H9 (cell line): ENCODE measurements at regions not wholly inside any gene's neighbourhood (a gene's known extent, or its start where the extent isn't known, plus 50 kb on each side); places are given as distances from the start of the nearest gene placed in this dataset.

ENCODE experiments used
- DNase-seq: peaks from one replicate; pipeline ENCODE4 v3.0.0-alpha.2; 2017
- H2AFZ ChIP-seq: one replicate; pipeline ENCODE4 v1.6.1; 2013; ENCODE audit warnings: mild to moderate bottlenecking, low read length, control low read depth, moderate library complexity
- H2AK5ac ChIP-seq: 2 replicates; pipeline ENCODE4 v1.6.1; 2013; ENCODE audit warnings: low read length, control low read depth, mixed read lengths; ENCODE audit not compliant: insufficient read length
- H2BK120ac ChIP-seq: one replicate; pipeline ENCODE4 v1.6.1; 2013; ENCODE audit warnings: low read depth, mild to moderate bottlenecking, low read length, control low read depth, inconsistent platforms; ENCODE audit not compliant: poor library complexity, severe bottlenecking
- H2BK12ac ChIP-seq: 2 replicates; pipeline ENCODE4 v1.6.1; 2013; ENCODE audit warnings: low read length, control low read depth, mixed read lengths, low read depth; ENCODE audit not compliant: insufficient read length
- H2BK15ac ChIP-seq: 2 replicates; pipeline ENCODE4 v1.6.1; 2013; ENCODE audit warnings: low read depth, low read length, control low read depth
- H2BK20ac ChIP-seq: one replicate; pipeline ENCODE4 v1.6.1; 2013; ENCODE audit warnings: low read depth, mild to moderate bottlenecking, low read length, control low read depth, inconsistent platforms; ENCODE audit not compliant: poor library complexity, severe bottlenecking
- H2BK5ac ChIP-seq: 2 replicates; pipeline ENCODE4 v1.6.1; 2013; ENCODE audit warnings: low read length, control low read depth, mixed read lengths; ENCODE audit not compliant: insufficient read length
- H3K14ac ChIP-seq: 2 replicates; pipeline ENCODE4 v1.6.1; 2013; ENCODE audit warnings: low read length, control low read depth; ENCODE audit not compliant: insufficient read depth
- H3K18ac ChIP-seq: 2 replicates; pipeline ENCODE4 v1.6.1; 2013; ENCODE audit warnings: low read depth, mild to moderate bottlenecking, mixed read lengths, low read length, control low read depth; ENCODE audit not compliant: insufficient read length
- H3K23ac ChIP-seq: 2 replicates; pipeline ENCODE4 v1.6.1; 2013; ENCODE audit warnings: low read length, control low read depth, mixed read lengths, low read depth; ENCODE audit not compliant: insufficient read length
- H3K23me2 ChIP-seq: 2 replicates; pipeline ENCODE4 v1.6.1; 2013; ENCODE audit warnings: low read depth, mild to moderate bottlenecking, mixed read lengths, low read length, control low read depth; ENCODE audit not compliant: insufficient read length, poor library complexity, severe bottlenecking
- H3K27ac ChIP-seq: 2 replicates; pipeline ENCODE4 v1.5.1; 2013; ENCODE audit warnings: low read length, control low read depth, mixed read lengths, low read depth; ENCODE audit not compliant: insufficient read length
- H3K27me3 ChIP-seq: 2 replicates; pipeline ENCODE4 v1.6.1; 2013; ENCODE audit warnings: low read length, control low read depth, inconsistent platforms; ENCODE audit not compliant: insufficient read depth
- H3K4ac ChIP-seq: 2 replicates; pipeline ENCODE4 v1.6.1; 2013; ENCODE audit warnings: low read depth, mild to moderate bottlenecking, control low read depth, inconsistent platforms, low read length, moderate library complexity
- H3K4me1 ChIP-seq: 2 replicates; pipeline ENCODE4 v1.6.1; 2013; ENCODE audit warnings: low read length, control low read depth, inconsistent platforms; ENCODE audit not compliant: insufficient read depth
- H3K4me2 ChIP-seq: 2 replicates; pipeline ENCODE4 v1.6.1; 2013; ENCODE audit warnings: low read length, control low read depth, mixed read lengths; ENCODE audit not compliant: insufficient read length, insufficient read depth
- H3K56ac ChIP-seq: 2 replicates; pipeline ENCODE4 v1.6.1; 2013; ENCODE audit warnings: low read depth, mild to moderate bottlenecking, mixed read lengths, low read length, control low read depth; ENCODE audit not compliant: insufficient read length
- H3K79me1 ChIP-seq: 2 replicates; pipeline ENCODE4 v1.6.1; 2013; ENCODE audit warnings: low read depth, mild to moderate bottlenecking, moderate library complexity, low read length, control low read depth, inconsistent platforms; ENCODE audit not compliant: insufficient read depth, poor library complexity, severe bottlenecking
- H3K79me2 ChIP-seq: 2 replicates; pipeline ENCODE4 v1.6.1; 2013; ENCODE audit warnings: low read length, control low read depth, inconsistent platforms; ENCODE audit not compliant: insufficient read depth
- H3K9ac ChIP-seq: 2 replicates; pipeline ENCODE4 v1.6.1; 2013; ENCODE audit warnings: low read length, control low read depth, mixed read lengths; ENCODE audit not compliant: insufficient read length; ENCODE audit errors: extremely low read depth
- H3K9me3 ChIP-seq: one replicate; pipeline ENCODE4 v1.6.1; 2013; ENCODE audit warnings: low read depth, low read length, inconsistent platforms; ENCODE audit not compliant: control insufficient read depth
- H3T11ph ChIP-seq: one replicate; pipeline ENCODE4 v1.6.1; 2013; ENCODE audit warnings: mild to moderate bottlenecking, low read length, control low read depth, inconsistent platforms
- H4K20me1 ChIP-seq: one replicate; pipeline ENCODE4 v1.6.1; 2013; ENCODE audit not compliant: control insufficient read depth, insufficient read length, insufficient read depth
- H4K5ac ChIP-seq: 2 replicates; pipeline ENCODE4 v1.6.1; 2013; ENCODE audit warnings: low read depth, mild to moderate bottlenecking, mixed read lengths, low read length, control low read depth; ENCODE audit not compliant: insufficient read length
- H4K8ac ChIP-seq: replicated peaks from 2 replicates; pipeline ENCODE4 v1.6.1; 2013; ENCODE audit warnings: low read length, control low read depth, mixed read lengths, low read depth; ENCODE audit not compliant: insufficient read length
- H4K91ac ChIP-seq: 2 replicates; pipeline ENCODE4 v1.6.1; 2013; ENCODE audit warnings: low read depth, mild to moderate bottlenecking, moderate library complexity, mixed read lengths, low read length, control low read depth; ENCODE audit not compliant: insufficient read length
- H3K27ac Mint-ChIP-seq, 3 experiments: 2 replicates in 2 of 3; 3 replicates in 1 of 3; pipeline ENCODE4 v1.8.0; 2020 to 2021; ENCODE audit warnings: mixed read lengths in 3 of 3, mild to moderate bottlenecking in 1 of 3, moderate library complexity in 1 of 3
- H3K27me3 Mint-ChIP-seq: 2 replicates; pipeline ENCODE4 v1.8.0; 2021; ENCODE audit warnings: low read depth, mild to moderate bottlenecking, moderate library complexity, mixed read lengths
- H3K36me3 Mint-ChIP-seq, 3 experiments: 2 replicates in 2 of 3; 3 replicates in 1 of 3; pipeline ENCODE4 v1.8.0; 2020 to 2021; ENCODE audit warnings: low read depth in 3 of 3, mixed read lengths in 3 of 3; ENCODE audit not compliant: insufficient read depth in 1 of 3
- H3K4me1 Mint-ChIP-seq, 2 experiments: 2 replicates each; pipeline ENCODE4 v1.8.0; 2020; ENCODE audit warnings: mixed read lengths in 2 of 2
- H3K4me3 Mint-ChIP-seq, 2 experiments: 2 replicates in 1 of 2; 3 replicates in 1 of 2; pipeline ENCODE4 v1.8.0; 2020 to 2021; ENCODE audit warnings: mild to moderate bottlenecking in 2 of 2, mixed read lengths in 2 of 2, moderate library complexity in 1 of 2
- H3K9me3 Mint-ChIP-seq, 2 experiments: 2 replicates in 1 of 2; 3 replicates in 1 of 2; pipeline ENCODE4 v1.8.0; 2020; ENCODE audit warnings: mild to moderate bottlenecking in 2 of 2, mixed read lengths in 2 of 2, moderate library complexity in 1 of 2
- WGBS: extraction: QIAGEN DNeasy Blood & Tissue Kit; methylation state at CpG from one replicate; pipeline ENCODE4 v1.1.7; 2013; ENCODE audit warnings: missing lambda C conversion rate, low lambda C conversion rate, mixed read lengths; ENCODE audit not compliant: insufficient read length; ENCODE audit errors: extremely low coverage; 5-methylcytosine and 5-hydroxymethylcytosine counted together
- TF ChIP-seq, protein P1 (sequence below): fragments of 200-600 bp; sonication (generic); conservative IDR thresholded peaks from 3 replicates; pipeline ENCODE4 v1.8.0; 2021; ENCODE audit warnings: antibody characterized with exemption, mild to moderate bottlenecking

DNA sequence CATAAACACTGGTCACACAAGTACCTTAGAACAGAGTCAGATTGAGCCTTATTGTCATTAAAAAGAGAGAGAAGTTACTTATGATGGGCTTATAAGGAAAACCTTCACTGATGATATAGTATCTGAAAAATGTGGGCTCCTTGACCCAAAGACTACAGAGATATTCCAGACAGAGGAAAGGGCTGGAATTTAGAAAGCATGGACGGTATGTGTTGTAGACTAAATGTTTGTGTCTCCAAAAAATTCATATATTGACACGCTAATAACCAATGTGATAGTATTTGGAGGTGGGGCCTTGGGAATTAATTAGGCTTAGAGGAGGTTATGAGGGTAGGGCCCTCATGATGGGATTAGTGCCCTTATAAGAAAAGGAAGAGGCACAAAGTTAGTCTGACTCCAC lies 61.0 kb upstream of the DAZL start:
- TF ChIP-seq, protein P1, sequence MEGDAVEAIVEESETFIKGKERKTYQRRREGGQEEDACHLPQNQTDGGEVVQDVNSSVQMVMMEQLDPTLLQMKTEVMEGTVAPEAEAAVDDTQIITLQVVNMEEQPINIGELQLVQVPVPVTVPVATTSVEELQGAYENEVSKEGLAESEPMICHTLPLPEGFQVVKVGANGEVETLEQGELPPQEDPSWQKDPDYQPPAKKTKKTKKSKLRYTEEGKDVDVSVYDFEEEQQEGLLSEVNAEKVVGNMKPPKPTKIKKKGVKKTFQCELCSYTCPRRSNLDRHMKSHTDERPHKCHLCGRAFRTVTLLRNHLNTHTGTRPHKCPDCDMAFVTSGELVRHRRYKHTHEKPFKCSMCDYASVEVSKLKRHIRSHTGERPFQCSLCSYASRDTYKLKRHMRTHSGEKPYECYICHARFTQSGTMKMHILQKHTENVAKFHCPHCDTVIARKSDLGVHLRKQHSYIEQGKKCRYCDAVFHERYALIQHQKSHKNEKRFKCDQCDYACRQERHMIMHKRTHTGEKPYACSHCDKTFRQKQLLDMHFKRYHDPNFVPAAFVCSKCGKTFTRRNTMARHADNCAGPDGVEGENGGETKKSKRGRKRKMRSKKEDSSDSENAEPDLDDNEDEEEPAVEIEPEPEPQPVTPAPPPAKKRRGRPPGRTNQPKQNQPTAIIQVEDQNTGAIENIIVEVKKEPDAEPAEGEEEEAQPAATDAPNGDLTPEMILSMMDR = no peak
- Histone ChIP-seq H3K9ac (no peak overlapping the region), H3K4me1 (peaks cover 25% of the 10 kb centered on the region), H3K4ac (no peak overlapping the region), H2AFZ (no peak overlapping the region), H2BK15ac (no peak overlapping the region), H4K91ac (no peak overlapping the region), H2BK20ac (no peak overlapping the region), H4K5ac (no peak overlapping the region), H3K79me2 (no peaks in the 10 kb centered on the region), H3K56ac (no peak overlapping the region), H3K79me1 (no peaks in the 10 kb centered on the region), H3K27me3 (no peaks in the 10 kb centered on the region), H2AK5ac (no peak overlapping the region), H4K20me1 (no peaks in the 10 kb centered on the region), H3T11ph (no peak overlapping the region), H3K27ac (no peak overlapping the region), H2BK5ac (no peak overlapping the region), H2BK12ac (no peak overlapping the region), H3K9me3 (peaks cover 3% of the 10 kb centered on the region), H4K8ac (no peak overlapping the region), H3K4me2 (no peak overlapping the region), H3K18ac (no peak overlapping the region), H2BK120ac (no peak overlapping the region), H3K23ac (no peak overlapping the region), H3K14ac (no peak overlapping the region), H3K23me2 (no peaks in the 10 kb centered on the region)
- Mint-ChIP-seq H3K27ac (peak overlapping the region; percentile 9 to 96 (median 86); a peak in 4 of 7 replicates), H3K36me3 (peaks cover 27 to 69% (median 69%) of the 10 kb centered on the region in 3 experiments), H3K4me3 (no peak overlapping the region), H3K4me1 (peaks cover 52 to 65% of the 10 kb centered on the region in 2 experiments), H3K9me3 (peaks cover 26 to 29% of the 10 kb centered on the region in 2 experiments), H3K27me3 (no peaks in the 10 kb centered on the region)
- DNase-seq = no peak
- WGBS = no CpG with 5 or more reads among the region's 2 CpGs
